Coronary artery (tissue), 2 donors: ENCODE measurements at regions not wholly inside any gene's neighbourhood (a gene's known extent, or its start where the extent isn't known, plus 50 kb on each side); places are given as distances from the start of the nearest gene placed in this dataset.

ENCODE experiments used
- DNase-seq: peaks from one replicate; pipeline ENCODE4 v3.0.0-alpha.2; 2017; ENCODE audit warnings: low spot score
- H3K27ac ChIP-seq, 2 donors: fragments of 200-600 bp; sonication (generic); one replicate each; pipeline ENCODE4 v1.5.1; 2016 to 2019
- H3K4me3 ChIP-seq: fragments of 200-600 bp; sonication (generic); 2 replicates; pipeline ENCODE4 v1.5.1; 2016; ENCODE audit warnings: mild to moderate bottlenecking, moderate library complexity
- TF ChIP-seq, protein P1 (sequence below): fragments of 200-600 bp; sonication (generic); IDR thresholded peaks from one replicate; pipeline ENCODE4 v1.5.1; 2019; ENCODE audit warnings: antibody characterized with exemption

DNA sequence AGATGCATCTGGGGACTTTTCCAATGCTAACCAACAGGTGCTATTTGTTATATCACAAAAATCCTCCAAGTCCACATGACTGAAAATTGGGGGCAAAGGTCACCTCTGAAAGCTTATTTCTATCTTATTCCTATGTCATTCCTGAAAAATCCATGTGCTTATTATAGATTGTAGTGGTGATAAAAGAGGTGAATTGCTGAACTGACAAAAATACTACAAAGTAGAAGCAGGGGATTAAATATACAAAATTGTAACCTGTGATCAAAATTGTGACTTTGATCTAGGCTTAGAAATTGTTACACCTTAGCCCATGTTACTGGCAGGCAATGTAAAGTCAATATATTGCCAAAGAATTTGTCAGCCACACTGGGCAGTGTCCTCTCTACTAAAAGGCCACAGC lies 62.3 kb downstream of the IER5 start:
- no peak overlapping the region for H3K4me3 ChIP-seq

DNA sequence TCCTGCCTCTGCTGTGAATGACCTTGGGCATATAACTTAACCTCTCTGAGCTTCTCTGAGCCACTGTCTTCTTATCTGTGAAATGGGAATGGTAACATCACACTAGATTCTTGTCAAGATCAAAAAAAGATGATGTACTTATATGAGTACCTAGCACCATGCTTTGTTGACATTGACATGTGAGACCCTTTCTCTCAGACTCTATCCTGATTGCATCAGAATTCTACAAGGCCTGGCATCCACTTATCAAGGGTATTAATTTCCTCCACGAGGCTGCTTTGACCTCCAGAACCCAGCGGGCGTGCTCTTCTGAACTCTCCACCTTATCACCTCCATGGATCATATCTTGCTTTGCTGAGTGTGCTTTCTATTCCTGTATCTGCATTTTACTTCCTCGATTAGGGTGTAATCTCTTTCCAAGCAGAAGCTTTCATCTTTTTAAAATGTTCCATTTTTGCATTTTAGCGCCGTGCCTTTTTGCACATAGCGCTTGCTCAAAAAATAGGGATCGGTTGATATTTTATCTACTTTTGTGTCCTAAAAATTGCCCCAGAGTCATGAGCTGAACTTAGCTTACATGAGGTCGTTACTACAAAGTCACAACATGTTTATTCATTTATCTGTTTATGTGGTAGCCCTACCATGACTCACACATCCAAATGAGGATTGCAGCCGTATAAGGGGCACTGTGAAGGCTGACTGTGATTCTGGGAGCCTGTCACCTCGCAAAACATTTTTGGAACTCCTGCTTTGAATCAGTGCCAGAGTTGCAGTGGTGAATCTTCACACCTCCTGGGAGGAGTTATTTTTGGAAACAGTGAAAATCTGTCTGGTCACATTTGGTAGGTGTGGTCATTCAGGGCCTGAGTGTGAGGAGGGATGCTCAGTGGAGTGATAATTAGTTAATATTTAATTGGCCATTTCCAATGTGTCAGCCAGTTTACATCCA lies 63.2 kb downstream of the IER5 start:
- no peak for DNase-seq
- Histone ChIP-seq H3K27ac (peak overlapping the region; percentile 66 to 91), H3K4me3 (no peak overlapping the region)
- TF ChIP-seq, protein P1, sequence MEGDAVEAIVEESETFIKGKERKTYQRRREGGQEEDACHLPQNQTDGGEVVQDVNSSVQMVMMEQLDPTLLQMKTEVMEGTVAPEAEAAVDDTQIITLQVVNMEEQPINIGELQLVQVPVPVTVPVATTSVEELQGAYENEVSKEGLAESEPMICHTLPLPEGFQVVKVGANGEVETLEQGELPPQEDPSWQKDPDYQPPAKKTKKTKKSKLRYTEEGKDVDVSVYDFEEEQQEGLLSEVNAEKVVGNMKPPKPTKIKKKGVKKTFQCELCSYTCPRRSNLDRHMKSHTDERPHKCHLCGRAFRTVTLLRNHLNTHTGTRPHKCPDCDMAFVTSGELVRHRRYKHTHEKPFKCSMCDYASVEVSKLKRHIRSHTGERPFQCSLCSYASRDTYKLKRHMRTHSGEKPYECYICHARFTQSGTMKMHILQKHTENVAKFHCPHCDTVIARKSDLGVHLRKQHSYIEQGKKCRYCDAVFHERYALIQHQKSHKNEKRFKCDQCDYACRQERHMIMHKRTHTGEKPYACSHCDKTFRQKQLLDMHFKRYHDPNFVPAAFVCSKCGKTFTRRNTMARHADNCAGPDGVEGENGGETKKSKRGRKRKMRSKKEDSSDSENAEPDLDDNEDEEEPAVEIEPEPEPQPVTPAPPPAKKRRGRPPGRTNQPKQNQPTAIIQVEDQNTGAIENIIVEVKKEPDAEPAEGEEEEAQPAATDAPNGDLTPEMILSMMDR = no peak

More for the DNA sequence above, 62.3 kb downstream of the IER5 start:
- no peak for DNase-seq
- peak overlapping the region in 1 of 2 donors; percentile 4 for H3K27ac ChIP-seq
- TF ChIP-seq, protein P1 = no peak

DNA sequence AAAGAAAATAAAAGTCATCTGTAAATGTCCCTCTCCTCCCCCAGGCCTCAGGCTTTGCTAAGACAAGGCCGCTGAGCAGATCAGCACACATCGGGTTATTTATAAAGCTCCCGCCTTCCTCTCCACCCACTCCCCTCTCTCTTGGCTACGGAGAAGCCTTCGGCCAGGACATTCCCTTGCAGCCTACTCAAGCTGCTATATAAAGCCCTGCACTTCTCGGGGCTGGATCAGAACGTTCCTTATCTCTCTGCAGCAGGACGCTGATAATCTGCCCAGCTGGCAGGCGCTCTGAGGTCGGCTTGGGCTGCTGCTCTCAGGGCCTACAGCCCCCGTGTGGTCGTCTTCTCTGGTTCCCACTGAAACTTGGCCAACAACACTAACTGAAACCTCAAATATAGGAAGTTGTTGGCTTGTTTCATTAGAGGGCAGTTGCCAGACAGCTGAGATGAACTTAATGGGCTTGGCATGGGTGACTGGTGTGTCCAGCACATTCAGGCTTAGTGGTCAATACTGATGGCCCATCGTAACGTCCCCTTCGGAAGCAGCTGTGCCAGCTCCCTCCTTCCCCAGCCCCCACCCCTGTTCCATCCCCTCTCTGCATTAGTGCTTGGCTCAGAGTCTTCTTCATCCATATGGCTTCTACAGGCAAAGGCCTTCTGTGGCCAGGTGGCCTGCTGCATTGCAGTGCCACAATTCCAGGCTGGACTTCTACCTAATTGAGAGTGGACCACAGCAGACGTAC lies 64.6 kb downstream of the IER5 start:
- TF ChIP-seq, protein P1 = no peak

DNA sequence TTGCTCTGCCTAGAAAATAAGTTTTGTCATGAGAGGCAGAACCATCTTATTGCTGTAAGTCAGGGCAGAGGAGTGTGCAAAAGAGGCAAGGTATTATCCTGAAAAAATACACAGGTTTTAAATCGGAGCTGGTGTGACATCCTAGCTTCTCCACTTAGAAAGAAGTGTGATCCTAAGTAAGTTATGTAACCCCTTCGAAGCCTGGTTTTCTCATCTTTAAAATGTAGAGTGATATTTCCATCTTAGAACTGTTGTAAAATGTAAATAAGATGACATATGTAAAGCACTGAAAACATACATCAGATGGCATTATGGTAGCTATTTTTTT lies 65.1 kb downstream of the IER5 start:
- no peak overlapping the region for H3K4me3 ChIP-seq
- no peak for DNase-seq
- TF ChIP-seq, protein P1 = no peak
- H3K27ac ChIP-seq = peak overlapping the region; percentile 66 to 91

More for the DNA sequence above, 64.6 kb downstream of the IER5 start:
- Histone ChIP-seq H3K27ac (peak overlapping the region; percentile 66 to 91), H3K4me3 (peak overlapping the region; percentile 39)
- DNase-seq = peak; percentile 92

DNA sequence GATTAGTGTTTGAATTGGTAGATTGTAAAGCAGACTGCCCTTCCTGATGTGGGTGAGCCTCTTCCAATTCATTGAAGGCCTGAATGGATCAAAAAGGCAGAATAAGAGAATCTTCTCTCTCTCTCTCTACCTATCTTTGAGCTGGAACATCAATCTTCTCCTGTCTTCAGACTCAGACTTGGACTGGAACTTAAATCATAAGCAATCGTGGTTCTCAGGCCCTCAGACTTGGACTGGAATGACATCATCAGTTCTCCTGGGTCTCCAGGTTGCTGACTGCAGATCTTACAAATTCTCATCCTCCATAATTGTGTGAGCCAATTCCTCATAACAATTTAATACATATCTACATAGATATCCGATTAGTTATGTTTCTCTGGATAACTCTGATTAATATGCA lies 66.8 kb downstream of the IER5 start:
- Histone ChIP-seq H3K27ac (no peak overlapping the region), H3K4me3 (no peak overlapping the region)
- TF ChIP-seq, protein P1 = no peak
- no peak for DNase-seq

DNA sequence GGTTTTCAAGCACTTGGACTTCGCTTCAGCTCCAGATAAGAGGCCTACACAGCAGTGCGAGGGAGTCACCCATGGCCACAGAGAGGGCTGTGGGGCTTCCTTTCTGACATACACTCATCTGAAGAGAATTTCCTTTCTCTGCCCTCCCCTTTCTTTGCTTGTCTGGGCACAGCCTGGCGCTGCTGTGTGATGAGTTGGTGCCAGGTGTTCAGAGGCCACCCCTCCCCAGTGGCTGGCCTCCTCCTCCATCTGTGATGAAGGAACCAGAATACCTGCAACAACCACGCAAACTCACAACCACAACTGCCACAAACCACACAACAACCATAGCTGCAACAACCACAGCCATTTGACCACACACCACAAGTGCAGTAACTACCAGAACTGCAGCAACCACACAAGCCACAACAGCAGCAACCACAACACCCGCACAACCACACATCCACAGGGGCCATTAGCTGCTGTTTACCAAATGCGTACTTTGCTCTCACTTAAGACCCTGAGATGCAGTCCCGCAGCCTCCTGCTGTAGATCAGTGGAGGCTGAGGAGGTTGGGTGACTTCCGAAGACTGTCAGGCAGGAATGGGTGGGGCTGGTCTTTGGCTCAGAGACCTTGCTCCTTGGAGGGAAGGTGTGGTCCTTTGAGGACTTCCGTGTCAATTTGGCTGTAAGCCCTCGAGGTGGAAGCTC lies 71.1 kb downstream of the IER5 start:
- H3K27ac ChIP-seq = no peak overlapping the region
- DNase-seq = no peak
- TF ChIP-seq, protein P1 = no peak
- no peak overlapping the region for H3K4me3 ChIP-seq
